ENCODE measurements at regions not wholly inside any gene's neighbourhood (a gene's known extent, or its start where the extent isn't known, plus 50 kb on each side); places are given as distances from the start of the nearest gene placed in this dataset.

DNA sequence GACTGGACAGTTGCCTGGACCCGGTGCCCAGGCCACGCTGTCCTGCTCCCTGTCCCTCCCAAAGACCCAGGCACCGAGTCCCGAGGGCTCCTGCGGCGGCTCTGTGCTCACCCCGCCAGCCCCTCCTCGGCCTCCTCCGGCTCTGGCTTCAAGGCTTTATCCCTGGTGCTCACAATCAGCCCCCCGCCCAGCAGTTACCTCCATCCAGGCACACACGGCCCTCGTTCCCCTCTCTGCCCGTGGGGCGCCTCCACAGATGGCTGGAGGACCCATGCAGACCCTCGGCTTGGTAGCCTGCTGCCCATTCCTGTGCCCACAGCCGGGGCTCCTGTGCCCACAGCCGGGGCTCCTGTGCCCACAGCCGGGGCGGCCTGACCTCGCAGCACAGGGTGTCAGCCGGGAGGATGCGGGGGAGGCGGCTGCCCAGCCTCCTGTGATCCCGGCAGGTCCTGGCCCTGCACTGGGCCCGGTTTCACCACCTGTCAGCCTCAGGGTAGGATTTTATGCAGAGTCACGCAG is 52.3 kb upstream of the COL18A1 start:
- Histone ChIP-seq H3K4me3 (no peak overlapping the region), H3K27me3 (no peaks in the 10 kb centered on the region), H3K4me1 (peaks cover 37% of the 10 kb centered on the region), H3K9me3 (no peaks in the 10 kb centered on the region), H3K27ac (no peak overlapping the region), H3K36me3 (replicated peaks in 1 of 2; ENCODE audit: insufficient read depth in 1 of 2, low read depth in 2 of 2) (no peaks in the 10 kb centered on the region)
- ATAC-seq: no peak
- no peak for DNase-seq
- 68 to 74% methylated on average over 20 to 23 of the region's 26 CpGs for WGBS, 2 donors
- TF ChIP-seq, protein P1, sequence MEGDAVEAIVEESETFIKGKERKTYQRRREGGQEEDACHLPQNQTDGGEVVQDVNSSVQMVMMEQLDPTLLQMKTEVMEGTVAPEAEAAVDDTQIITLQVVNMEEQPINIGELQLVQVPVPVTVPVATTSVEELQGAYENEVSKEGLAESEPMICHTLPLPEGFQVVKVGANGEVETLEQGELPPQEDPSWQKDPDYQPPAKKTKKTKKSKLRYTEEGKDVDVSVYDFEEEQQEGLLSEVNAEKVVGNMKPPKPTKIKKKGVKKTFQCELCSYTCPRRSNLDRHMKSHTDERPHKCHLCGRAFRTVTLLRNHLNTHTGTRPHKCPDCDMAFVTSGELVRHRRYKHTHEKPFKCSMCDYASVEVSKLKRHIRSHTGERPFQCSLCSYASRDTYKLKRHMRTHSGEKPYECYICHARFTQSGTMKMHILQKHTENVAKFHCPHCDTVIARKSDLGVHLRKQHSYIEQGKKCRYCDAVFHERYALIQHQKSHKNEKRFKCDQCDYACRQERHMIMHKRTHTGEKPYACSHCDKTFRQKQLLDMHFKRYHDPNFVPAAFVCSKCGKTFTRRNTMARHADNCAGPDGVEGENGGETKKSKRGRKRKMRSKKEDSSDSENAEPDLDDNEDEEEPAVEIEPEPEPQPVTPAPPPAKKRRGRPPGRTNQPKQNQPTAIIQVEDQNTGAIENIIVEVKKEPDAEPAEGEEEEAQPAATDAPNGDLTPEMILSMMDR (IDR thresholded peaks at IDR 0.05): no peak
- TF ChIP-seq POLR2A (IDR thresholded peaks at IDR 0.05): no peak
- intact Hi-C loops (cut with DNase I): no loop called here

DNA sequence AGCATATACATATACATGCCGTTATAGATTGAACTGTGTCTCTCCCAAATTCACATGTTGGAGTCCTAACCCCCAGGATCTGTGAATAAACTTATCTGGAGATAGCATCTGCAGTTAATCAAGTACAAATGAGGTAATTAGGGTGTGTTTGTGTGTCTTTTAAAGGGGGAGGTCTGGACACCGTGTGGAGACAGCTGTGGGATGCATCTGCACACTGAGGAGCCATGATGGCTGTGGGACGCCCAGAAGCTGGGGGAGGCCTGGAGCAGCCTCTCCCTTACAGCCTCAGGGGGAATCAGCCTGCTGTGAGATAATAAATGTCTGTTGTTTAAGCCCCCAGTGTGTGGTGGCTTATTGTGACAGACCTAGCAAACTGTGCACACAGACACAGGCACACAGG is 51.8 kb upstream of the COL18A1 start:
- no peak overlapping the region for H3K4me3 ChIP-seq
- DNase-seq (no peak), ATAC-seq (no peak)
- TF ChIP-seq, protein P1 (IDR thresholded peaks at IDR 0.05): no peak
- TF ChIP-seq POLR2A (IDR thresholded peaks at IDR 0.05): no peak
- H3K36me3 ChIP-seq (replicated peaks in 1 of 2; ENCODE audit: insufficient read depth in 1 of 2, low read depth in 2 of 2): no peaks in the 10 kb centered on the region
- H3K4me1 ChIP-seq: peaks cover 40% of the 10 kb centered on the region
- intact Hi-C loops (cut with DNase I): no loop called here
- WGBS, 2 donors: 34 to 60% methylated on average over 3 of the region's 3 CpGs
- no peaks in the 10 kb centered on the region for H3K27me3 ChIP-seq
- no peak overlapping the region for H3K27ac ChIP-seq
- no peaks in the 10 kb centered on the region for H3K9me3 ChIP-seq

DNA sequence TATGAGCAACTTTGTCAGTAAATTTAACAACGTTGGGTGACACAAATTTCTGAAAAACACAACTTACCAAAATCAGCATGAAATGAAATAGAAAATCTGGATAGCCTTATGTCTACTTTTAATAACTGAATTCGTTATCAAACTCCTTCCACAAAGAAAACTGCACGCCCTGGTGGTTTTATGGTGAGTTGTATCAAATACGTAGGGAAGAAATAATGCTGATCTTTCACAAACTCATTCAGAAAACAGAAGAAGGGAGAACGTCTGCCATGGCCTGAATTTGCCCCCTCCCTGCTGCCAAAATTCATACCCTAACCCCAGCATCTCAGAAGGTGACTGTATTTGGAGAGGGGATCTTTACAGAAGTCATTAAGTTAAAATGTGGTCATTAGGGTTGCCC is 50.0 kb upstream of the COL18A1 start:
- Histone ChIP-seq H3K27me3 (no peaks in the 10 kb centered on the region), H3K36me3 (replicated peaks in 1 of 2; ENCODE audit: insufficient read depth in 1 of 2, low read depth in 2 of 2) (no peaks in the 10 kb centered on the region), H3K4me3 (no peak overlapping the region), H3K4me1 (peaks cover 29% of the 10 kb centered on the region), H3K9me3 (no peaks in the 10 kb centered on the region), H3K27ac (no peak overlapping the region)
- TF ChIP-seq, protein P1 (IDR thresholded peaks at IDR 0.05): no peak
- no peak for TF ChIP-seq POLR2A (IDR thresholded peaks at IDR 0.05)
- DNase-seq (no peak), ATAC-seq (no peak)
- intact Hi-C loops (cut with DNase I): no loop called here
- 35 to 43% methylated on average over 5 of the region's 5 CpGs for WGBS, 2 donors
